ENCODE measurements at regions not wholly inside any gene's neighbourhood (a gene's known extent, or its start where the extent isn't known, plus 50 kb on each side); places are given as distances from the start of the nearest gene placed in this dataset.
A peak's percentile ranks its signal among the peaks of the same experiment; 100 is the strongest.

DNA sequence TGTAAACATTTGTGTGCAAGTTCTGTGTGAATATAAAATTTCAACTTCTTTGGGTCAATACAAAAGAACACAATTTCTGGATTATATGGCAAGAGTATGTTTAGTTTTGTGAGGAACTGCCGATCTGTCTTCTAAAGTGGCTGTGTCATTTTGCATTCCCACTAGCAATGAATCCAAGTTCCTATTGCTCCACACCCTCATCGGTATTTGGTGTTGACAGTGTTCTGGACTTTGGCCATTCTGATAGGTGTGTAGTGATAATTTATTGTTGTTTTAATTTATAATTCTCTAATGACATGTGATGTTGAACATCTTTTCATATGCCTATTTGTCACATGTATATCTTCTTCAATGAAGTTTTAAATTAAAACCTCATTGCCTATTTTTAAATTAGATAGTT, 58.2 kb upstream of the TMC3 start:
- Histone ChIP-seq H3K9me3 (peaks cover 0 to 16% (median 6%) of the 10 kb centered on the region in 11 donors), H3K4me3 (no peak overlapping the region), H3K36me3 (no peaks in the 10 kb centered on the region), H3K27me3 (no peaks in the 10 kb centered on the region), H3K27ac (no peak overlapping the region), H3K4me1 (peaks cover 0 to 10% (median 0%) of the 10 kb centered on the region in 9 donors)
- ATAC-seq, result peak in 1 of 8 donors; percentile 62
- 35 to 47% methylated on average over 2 of the region's 2 CpGs for WGBS, 2 donors
- DNase-seq, result no peak
- TF ChIP-seq, protein P1, sequence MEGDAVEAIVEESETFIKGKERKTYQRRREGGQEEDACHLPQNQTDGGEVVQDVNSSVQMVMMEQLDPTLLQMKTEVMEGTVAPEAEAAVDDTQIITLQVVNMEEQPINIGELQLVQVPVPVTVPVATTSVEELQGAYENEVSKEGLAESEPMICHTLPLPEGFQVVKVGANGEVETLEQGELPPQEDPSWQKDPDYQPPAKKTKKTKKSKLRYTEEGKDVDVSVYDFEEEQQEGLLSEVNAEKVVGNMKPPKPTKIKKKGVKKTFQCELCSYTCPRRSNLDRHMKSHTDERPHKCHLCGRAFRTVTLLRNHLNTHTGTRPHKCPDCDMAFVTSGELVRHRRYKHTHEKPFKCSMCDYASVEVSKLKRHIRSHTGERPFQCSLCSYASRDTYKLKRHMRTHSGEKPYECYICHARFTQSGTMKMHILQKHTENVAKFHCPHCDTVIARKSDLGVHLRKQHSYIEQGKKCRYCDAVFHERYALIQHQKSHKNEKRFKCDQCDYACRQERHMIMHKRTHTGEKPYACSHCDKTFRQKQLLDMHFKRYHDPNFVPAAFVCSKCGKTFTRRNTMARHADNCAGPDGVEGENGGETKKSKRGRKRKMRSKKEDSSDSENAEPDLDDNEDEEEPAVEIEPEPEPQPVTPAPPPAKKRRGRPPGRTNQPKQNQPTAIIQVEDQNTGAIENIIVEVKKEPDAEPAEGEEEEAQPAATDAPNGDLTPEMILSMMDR (IDR thresholded peaks at IDR 0.05), result no peak
- intact Hi-C loops (cut with DNase I), result no loop called here

DNA sequence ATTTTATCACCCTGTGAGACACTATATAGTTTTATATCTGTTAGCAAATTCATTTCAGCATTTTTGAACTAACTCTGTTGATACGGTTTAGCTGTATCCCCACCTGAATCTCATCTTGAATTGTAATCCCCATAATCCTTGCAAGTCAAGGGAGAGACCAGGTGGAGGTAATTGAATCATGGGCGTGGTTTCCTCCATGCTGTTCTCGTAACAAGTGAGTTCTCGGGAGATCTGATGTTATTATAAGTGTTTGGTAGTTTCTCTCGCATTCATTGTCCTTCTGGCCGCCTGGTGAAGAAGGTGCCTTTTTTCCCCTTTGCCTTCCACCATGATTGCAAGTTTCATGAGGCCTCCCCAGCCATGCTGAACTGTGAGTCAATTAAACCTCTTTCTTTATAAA, 53.2 kb upstream of the TMC3 start:
- Histone ChIP-seq H3K4me1 (peaks cover 0 to 6% (median 0%) of the 10 kb centered on the region in 9 donors), H3K9me3 (peaks cover 0 to 16% (median 6%) of the 10 kb centered on the region in 11 donors), H3K36me3 (no peaks in the 10 kb centered on the region), H3K27ac (no peak overlapping the region), H3K27me3 (no peaks in the 10 kb centered on the region), H3K4me3 (no peak overlapping the region)
- WGBS, 2 donors, result 80 to 86% methylated on average over 6 of the region's 6 CpGs
- DNase-seq (no peak), ATAC-seq (no peak)
- TF ChIP-seq, protein P1 (IDR thresholded peaks at IDR 0.05), result no peak
- intact Hi-C loops (cut with DNase I), result no loop called here

DNA sequence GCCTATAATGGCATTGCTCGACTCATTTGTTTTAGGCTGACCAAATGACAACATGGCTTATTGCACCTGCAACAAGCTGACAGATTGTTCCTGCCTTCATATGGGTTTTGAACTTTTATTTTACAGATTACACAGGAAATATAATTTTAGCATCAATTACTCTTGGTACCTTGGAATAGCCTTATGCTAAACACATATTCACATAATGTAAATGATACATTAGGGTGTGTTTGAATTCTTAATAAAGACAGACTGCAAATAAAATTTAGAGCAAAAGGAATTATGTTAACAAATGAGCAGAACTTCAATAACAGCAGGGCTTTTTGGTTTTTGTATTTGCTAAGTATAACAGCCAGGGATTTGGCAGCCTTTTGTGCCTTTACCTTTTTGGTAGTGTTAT, 51.9 kb upstream of the TMC3 start:
- no peaks in the 10 kb centered on the region for H3K27me3 ChIP-seq
- no peak for ATAC-seq
- H3K27ac ChIP-seq, result no peak overlapping the region
- 93% methylated on average over 1 of the region's 1 CpG for WGBS, 2 donors
- no peaks in the 10 kb centered on the region for H3K36me3 ChIP-seq
- no peaks in the 10 kb centered on the region for H3K4me1 ChIP-seq
- intact Hi-C loops (cut with DNase I), result no loop called here
- peaks cover 0 to 11% (median 5%) of the 10 kb centered on the region in 11 donors for H3K9me3 ChIP-seq
- TF ChIP-seq, protein P1 (IDR thresholded peaks at IDR 0.05), result no peak
- no peak overlapping the region for H3K4me3 ChIP-seq
- DNase-seq, result no peak
